HEK293T (cell line): ENCODE measurements at regions not wholly inside any gene's neighbourhood (a gene's known extent, or its start where the extent isn't known, plus 50 kb on each side); places are given as distances from the start of the nearest gene placed in this dataset.

Source experiments
- HDGF ChIP-seq: fragments of 450-650 bp; IDR thresholded peaks from 2 replicates; pipeline ENCODE4 v1.6.1; 2017; ENCODE audit warnings: antibody characterized with exemption, borderline replicate concordance
- SP1 ChIP-seq: fragments of 450-650 bp; IDR thresholded peaks from 2 replicates; pipeline ENCODE4 v1.6.1; 2017

DNA sequence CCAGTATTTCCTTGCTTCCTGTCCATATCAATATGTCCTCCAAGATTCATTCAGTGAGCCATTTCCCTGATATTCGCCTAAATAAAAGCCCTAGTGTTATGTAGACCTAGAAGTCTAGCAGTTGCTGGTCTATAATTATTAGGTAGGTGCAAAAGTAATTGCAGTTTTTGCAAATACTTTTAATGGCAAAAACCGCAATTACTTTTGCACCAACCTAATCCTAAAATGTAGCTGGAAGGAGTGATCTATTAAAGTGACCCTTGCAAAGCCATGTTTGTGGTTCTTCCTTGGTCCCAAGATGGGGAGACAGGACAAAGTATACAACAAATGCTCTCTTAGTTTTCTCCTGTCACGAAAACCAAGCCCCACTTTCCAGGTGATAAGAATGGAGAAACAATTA is 193.0 kb downstream of the IDS start:
- TF ChIP-seq SP1 (no peak), HDGF (no peak)
